Endothelial cell of umbilical vein (primary cell): ENCODE measurements at regions not wholly inside any gene's neighbourhood (a gene's known extent, or its start where the extent isn't known, plus 50 kb on each side); places are given as distances from the start of the nearest gene placed in this dataset.

ENCODE experiments used
- BruUV-seq: library from RNA; stranded (reverse); fragments of 400-500 nt; replicated peaks from 2 replicates; lab custom pipeline; 2021; lab: Mats Ljungman, UMichigan
- CTCF ChIA-PET: fragments of 300-600, 350-600 bp; sonication (Branson Sonifier 250); formaldehyde crosslinking; loops from one replicate; lab custom pipeline; 2021; ENCODE audit warnings: antibody characterized with exemption, inconsistent platforms; lab: Charles Lee
- POLR2A ChIA-PET: fragments of 300-600, 350-600 bp; sonication (Branson Sonifier 250); formaldehyde crosslinking; loops from one replicate; lab custom pipeline; 2021; ENCODE audit warnings: antibody characterized with exemption, inconsistent platforms; lab: Charles Lee
- DNase-seq: peaks from one replicate; pipeline ENCODE4 v3.0.0-alpha.2; 2011; ENCODE audit warnings: low read depth, low spot score
- FAIRE-seq: peaks from 2 replicates; lab custom pipeline; 2011; peaks lifted over from hg19 to GRCh38; lab: Jason Lieb, UNC
- H2AFZ ChIP-seq: 2 replicates; pipeline ENCODE4 v1.6.0; 2012; ENCODE audit warnings: low read depth, low read length, control low read depth, inconsistent platforms
- H3K27ac ChIP-seq: 2 replicates; pipeline ENCODE4 v1.5.1; 2011; ENCODE audit warnings: low read depth, mild to moderate bottlenecking, control low read depth, low read length, moderate library complexity; ENCODE audit not compliant: insufficient read depth
- H3K27me3 ChIP-seq, 2 experiments: 2 replicates each; pipeline versions ENCODE4 v1.6.0 to v1.6.1; 2011; ENCODE audit warnings: low read length in 2 of 2, mixed read lengths in 1 of 2; ENCODE audit not compliant: control insufficient read depth in 2 of 2, insufficient read depth in 2 of 2
- H3K36me3 ChIP-seq, 2 experiments: 2 replicates in 1 of 2; 3 replicates in 1 of 2; pipeline ENCODE4 v1.5.1; 2011; ENCODE audit warnings: low read length in 2 of 2, mild to moderate bottlenecking in 1 of 2, moderate library complexity in 1 of 2; ENCODE audit not compliant: control insufficient read depth in 2 of 2, insufficient read depth in 2 of 2; ENCODE audit errors: extremely low read depth in 1 of 2
- H3K4me1 ChIP-seq: 3 replicates; pipeline ENCODE4 v1.5.1; 2011; ENCODE audit warnings: mild to moderate bottlenecking, low read length; ENCODE audit not compliant: control insufficient read depth, insufficient read depth; ENCODE audit errors: extremely low read depth
- H3K4me2 ChIP-seq: 2 replicates; pipeline ENCODE4 v1.6.1; 2011; ENCODE audit warnings: low read length, control low read depth, mixed read lengths; ENCODE audit not compliant: insufficient read depth
- H3K4me3 ChIP-seq, 3 experiments: fragments of 200-600 bp in 1 of 3; sonication (generic), shearing (Covaris generic) in 1 of 3; replicated peaks in 1 of 3; 2 replicates each; pipeline ENCODE4 v1.5.1; 2011 to 2016; ENCODE audit warnings: control low read depth in 3 of 3, low read length in 3 of 3, mild to moderate bottlenecking in 2 of 3, inconsistent platforms in 1 of 3, low read depth in 1 of 3, moderate library complexity in 1 of 3; ENCODE audit not compliant: insufficient read depth in 1 of 3
- H3K79me2 ChIP-seq: 2 replicates; pipeline ENCODE4 v1.6.0; 2012; ENCODE audit warnings: low read length, inconsistent platforms; ENCODE audit not compliant: control insufficient read depth, insufficient read depth
- H3K9ac ChIP-seq: replicated peaks from 2 replicates; pipeline ENCODE3; 2011; ENCODE audit warnings: low read length, control low read depth; ENCODE audit not compliant: insufficient read depth; ENCODE audit errors: extremely low read depth
- H3K9me1 ChIP-seq: replicated peaks from 3 replicates; pipeline ENCODE4 v1.6.0; 2011; ENCODE audit warnings: mild to moderate bottlenecking, low read length; ENCODE audit not compliant: control insufficient read depth, insufficient read depth; ENCODE audit errors: extremely low read depth
- H3K9me3 ChIP-seq: replicated peaks from 2 replicates; pipeline ENCODE4 v1.5.1; 2012; ENCODE audit warnings: low read length, inconsistent platforms; ENCODE audit not compliant: control insufficient read depth, insufficient read depth
- H4K20me1 ChIP-seq: replicated peaks from 2 replicates; pipeline ENCODE3; 2011; ENCODE audit warnings: mild to moderate bottlenecking, low read length; ENCODE audit not compliant: control insufficient read depth, insufficient read depth; ENCODE audit errors: extremely low read depth
- CTCF ChIP-seq, 2 donors: IDR thresholded peaks; 1 replicate in 1 of 2; 2 replicates in 1 of 2; pipeline ENCODE4 v1.5.1; 2011; ENCODE audit warnings: low read length in 2 of 2, mild to moderate bottlenecking in 2 of 2, moderate library complexity in 2 of 2, control low read depth in 1 of 2, inconsistent platforms in 1 of 2, low read depth in 1 of 2; ENCODE audit not compliant: insufficient read depth in 1 of 2; ENCODE audit errors: extremely low read depth in 1 of 2
- EZH2 ChIP-seq: IDR thresholded peaks from 2 replicates; pipeline ENCODE4 v1.6.1; 2012; ENCODE audit warnings: borderline replicate concordance, low read depth, mild to moderate bottlenecking, moderate library complexity, low read length, inconsistent platforms; ENCODE audit not compliant: severe bottlenecking
- FOS ChIP-seq: IDR thresholded peaks from 2 replicates; pipeline ENCODE4 v1.6.1; 2011; ENCODE audit warnings: mild to moderate bottlenecking, low read length, moderate library complexity, borderline replicate concordance; ENCODE audit not compliant: insufficient read depth
- GATA2 ChIP-seq: IDR thresholded peaks from 2 replicates; pipeline ENCODE4 v1.7.0; 2011; ENCODE audit warnings: low read depth, mild to moderate bottlenecking, moderate library complexity, mixed read lengths, low read length; ENCODE audit not compliant: insufficient read length, insufficient read depth
- JUN ChIP-seq: IDR thresholded peaks from 2 replicates; pipeline ENCODE4 v1.6.1; 2011; ENCODE audit warnings: borderline replicate concordance, low read depth; ENCODE audit not compliant: insufficient read length, insufficient read depth
- MAX ChIP-seq: IDR thresholded peaks from 2 replicates; pipeline ENCODE4 v1.6.1; 2011; ENCODE audit not compliant: insufficient read depth, insufficient read length
- MYC ChIP-seq: IDR thresholded peaks from one replicate; pipeline ENCODE4 v1.6.1; 2011; ENCODE audit warnings: mild to moderate bottlenecking, low read depth, low read length
- POLR2AphosphoS5 ChIP-seq: IDR thresholded peaks from 2 replicates; pipeline ENCODE4 v1.6.1; 2012; ENCODE audit warnings: low read depth, mild to moderate bottlenecking, control low read depth, low read length, moderate library complexity; ENCODE audit not compliant: insufficient read depth
- dilution Hi-C: fragments of 300-500 bp; cut with MboI; formaldehyde crosslinking; loops from one replicate; pipeline ENCODE4 v1.15.0; 2019; ENCODE audit warnings: low sequenced_read_pairs; ENCODE audit not compliant: extremely low pct_ligation_motif_present
- intact Hi-C: fragments of 100-400 bp; cut with micrococcal nuclease; formaldehyde crosslinking; loops from one replicate; pipeline ENCODE4 v1.10.0; 2022

- Histone ChIP-seq H3K4me1 (no peaks in the 10 kb centered on the region), H3K36me3 (no peaks in the 10 kb centered on the region), H4K20me1 (no peaks in the 10 kb centered on the region), H3K27ac (no peak overlapping the region), H3K4me3 (no peak overlapping the region), H2AFZ (no peak overlapping the region), H3K9ac (no peak overlapping the region), H3K4me2 (no peak overlapping the region), H3K79me2 (no peaks in the 10 kb centered on the region), H3K9me1 (no peaks in the 10 kb centered on the region), H3K27me3 (no peaks in the 10 kb centered on the region), H3K9me3 (no peaks in the 10 kb centered on the region)
- TF ChIP-seq MYC (no peak), GATA2 (no peak), MAX (no peak), EZH2 (no peak)
- ChIA-PET POLR2A (no interaction called here), CTCF (no interaction called here)
- DNase-seq (no peak), FAIRE-seq (no peak)
- no TSS peak for BruUV-seq
- intact Hi-C loops (no loop called here), dilution Hi-C loops (no loop called here)
Measured at GRCh38 chr11:116138280-116138679, 634.1 kb upstream of the CADM1 start.

GRCh38 chr11:116137753-116138152 lies 633.5 kb upstream of the CADM1 start:
- no peaks in the 10 kb centered on the region for H4K20me1 ChIP-seq
- H3K9me3 ChIP-seq: no peaks in the 10 kb centered on the region
- H3K4me3 ChIP-seq: no peak overlapping the region
- no peak overlapping the region for H3K4me2 ChIP-seq
- FAIRE-seq: no peak
- BruUV-seq: no TSS peak
- intact Hi-C loops (no loop called here), dilution Hi-C loops (no loop called here)
- H3K27ac ChIP-seq: no peak overlapping the region
- no peaks in the 10 kb centered on the region for H3K36me3 ChIP-seq
- no peak overlapping the region for H2AFZ ChIP-seq
- H3K79me2 ChIP-seq: no peaks in the 10 kb centered on the region
- no peaks in the 10 kb centered on the region for H3K27me3 ChIP-seq
- no peak overlapping the region for H3K9ac ChIP-seq
- no peak for DNase-seq
- POLR2A ChIA-PET: no interaction called here
- H3K9me1 ChIP-seq: no peaks in the 10 kb centered on the region
- CTCF ChIA-PET: no interaction called here
- TF ChIP-seq MAX (no peak), CTCF (IDR thresholded peaks at IDR 0.05; ENCODE audit: extremely low read depth in 1 of 2, insufficient read depth in 1 of 2, low read depth in 1 of 2, low read length in 2 of 2) (no peak), POLR2AphosphoS5 (no peak), EZH2 (no peak), MYC (no peak), GATA2 (no peak), JUN (no peak), FOS (no peak)
- H3K4me1 ChIP-seq: no peaks in the 10 kb centered on the region
